GM19025 (cell line): ENCODE measurements at regions not wholly inside any gene's neighbourhood (a gene's known extent, or its start where the extent isn't known, plus 50 kb on each side); places are given as distances from the start of the nearest gene placed in this dataset.

Experiments
- ATAC-seq: cut with Tn5 transposase; IDR thresholded peaks from one replicate; pipeline ENCODE4 v1.9.1; 2021; ENCODE audit warnings: mild to moderate bottlenecking, low read depth, moderate library complexity; ENCODE audit not compliant: unreplicated experiment

DNA sequence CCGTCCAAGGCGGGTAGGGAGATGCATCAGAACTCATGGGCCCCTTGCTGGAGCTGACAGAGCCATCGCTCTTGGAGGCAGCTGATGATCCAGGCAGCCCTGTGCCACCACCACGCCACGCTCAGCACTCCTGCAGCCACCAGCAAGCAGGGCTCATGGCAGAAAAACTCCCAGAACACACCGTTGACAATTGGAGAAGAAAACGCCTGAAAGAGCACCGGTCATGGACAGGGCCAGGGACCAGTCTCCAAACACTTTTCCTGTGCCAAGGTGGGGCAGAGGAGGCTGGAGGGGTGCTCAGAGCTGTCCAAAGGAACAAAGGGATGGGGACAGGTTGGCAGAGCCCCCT is 132.2 kb downstream of the FOXL1 start:
- ATAC-seq, result no peak

DNA sequence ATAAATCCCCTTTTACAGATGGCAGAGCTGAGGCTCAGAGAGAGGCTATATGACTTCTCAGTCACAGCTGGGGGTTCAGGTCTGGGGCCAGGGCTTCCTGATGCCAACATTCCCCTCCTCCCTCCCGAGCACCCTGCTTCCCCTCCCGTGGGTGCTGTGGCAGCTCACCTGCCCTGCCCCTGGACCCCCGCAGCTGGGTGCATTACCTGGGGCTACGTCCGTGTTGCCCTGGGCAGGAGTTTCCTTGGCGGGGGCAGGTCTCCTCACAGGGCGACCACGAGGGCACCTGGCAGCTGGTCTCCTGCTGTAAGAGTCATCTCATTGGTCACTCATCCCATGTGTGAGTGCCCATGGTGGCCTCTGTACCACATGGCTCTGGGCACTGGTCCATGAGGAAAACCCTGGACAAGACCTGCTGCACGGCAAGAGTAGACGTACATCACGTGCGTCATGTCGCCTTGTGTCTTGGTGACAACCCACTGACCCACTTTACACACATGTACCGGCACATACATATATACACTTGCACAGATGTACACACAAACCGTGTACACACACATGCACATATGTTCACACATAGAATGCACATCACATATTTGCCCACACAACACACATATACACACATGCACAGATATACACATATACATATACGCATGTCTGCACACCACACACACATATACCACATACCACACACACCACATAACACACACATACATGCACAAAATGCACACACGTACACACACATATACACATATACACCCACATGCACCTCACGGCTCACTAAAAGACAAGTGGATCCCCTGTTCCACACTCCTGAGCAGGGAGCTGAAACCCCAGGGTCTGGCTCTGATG is 134.0 kb downstream of the FOXL1 start:
- ATAC-seq, result no peak

DNA sequence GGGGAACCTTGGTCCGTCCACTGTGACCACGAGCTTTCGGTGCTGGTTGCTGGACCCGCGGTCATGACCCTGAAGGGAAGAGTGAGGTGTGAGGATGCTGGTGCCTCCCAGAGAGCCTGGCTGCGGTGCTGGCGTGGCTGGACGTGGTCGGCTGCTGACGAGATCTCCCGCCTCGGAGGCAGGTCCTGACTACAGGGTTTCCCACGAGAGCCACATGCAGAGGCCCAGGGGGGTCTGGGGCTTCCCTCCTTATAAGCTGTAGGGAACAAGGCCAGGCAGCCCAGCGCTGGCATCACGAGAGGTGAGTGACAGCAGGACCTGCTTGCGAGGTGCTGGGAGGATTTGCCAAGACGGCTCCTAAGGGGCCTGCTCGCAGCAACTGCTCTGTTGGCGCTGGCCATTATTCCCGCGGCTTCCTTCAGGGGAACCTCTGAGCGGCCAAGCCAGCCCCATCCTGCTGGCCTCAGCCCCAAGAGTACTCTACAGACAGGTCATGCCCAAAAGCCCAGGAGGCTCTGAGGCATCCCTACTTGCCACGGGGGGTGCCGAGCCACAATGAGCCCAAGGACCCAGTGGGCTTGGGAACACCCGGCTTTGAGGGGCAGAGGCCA is 134.8 kb downstream of the FOXL1 start:
- no peak for ATAC-seq

DNA sequence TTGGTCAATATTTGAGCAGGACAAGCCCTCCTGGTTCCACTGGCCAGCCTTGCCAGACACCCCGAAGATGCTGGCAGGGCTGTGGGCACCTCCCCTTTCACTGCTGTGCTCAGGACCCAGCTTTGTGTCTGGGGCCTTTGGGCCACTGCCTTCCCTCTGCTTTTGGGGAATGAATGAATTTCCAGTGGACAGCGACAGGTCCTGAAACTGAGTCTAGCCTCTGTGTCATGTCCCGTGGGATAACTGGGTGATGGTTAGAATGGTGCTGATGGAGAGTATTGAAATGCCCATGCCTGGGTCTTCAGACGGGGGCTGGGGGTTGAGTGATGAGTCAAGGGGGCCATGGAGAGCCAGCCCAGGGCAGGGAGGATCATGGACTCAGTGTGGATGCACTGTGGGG is 135.8 kb downstream of the FOXL1 start:
- ATAC-seq, result no peak

DNA sequence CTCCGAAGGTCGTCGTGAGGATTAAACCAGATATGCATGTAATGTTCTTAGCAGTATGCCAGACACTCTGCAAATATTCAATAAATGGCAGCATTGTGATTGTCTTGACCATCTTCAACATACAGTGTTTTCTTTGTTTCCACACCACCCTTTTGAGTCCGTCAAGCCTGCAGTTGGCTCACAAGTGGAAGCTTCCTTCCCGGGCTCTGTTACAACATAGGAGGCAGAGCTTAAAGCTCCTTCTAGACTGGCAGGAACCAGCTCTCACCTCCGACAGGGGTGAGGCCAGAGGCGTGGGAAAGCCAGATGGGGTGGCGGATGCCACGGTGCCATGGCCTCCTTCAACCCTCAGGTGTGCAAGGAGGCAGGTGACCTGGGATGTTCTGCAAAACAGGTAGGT is 138.3 kb downstream of the FOXL1 start:
- ATAC-seq, result no peak

DNA sequence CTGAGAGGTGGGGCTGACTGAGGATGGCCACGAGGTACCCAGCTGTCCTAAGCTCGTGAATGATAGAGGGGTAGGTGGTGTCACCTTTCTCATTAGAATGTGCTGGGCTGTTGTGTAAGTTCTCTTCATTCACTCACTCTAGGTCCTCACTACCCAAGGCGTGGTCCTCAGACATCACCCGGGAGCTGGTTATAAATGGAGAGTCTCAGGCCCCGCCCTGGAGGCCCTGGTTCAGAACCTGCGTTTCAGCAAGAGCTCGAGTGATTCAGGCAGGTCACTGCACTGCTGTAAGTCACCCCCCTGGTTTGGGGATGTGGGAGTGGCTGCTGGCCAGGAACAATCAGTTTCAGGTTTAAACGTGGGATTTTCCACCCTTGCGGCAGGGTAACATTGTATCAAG is 139.8 kb downstream of the FOXL1 start:
- ATAC-seq, result no peak

DNA sequence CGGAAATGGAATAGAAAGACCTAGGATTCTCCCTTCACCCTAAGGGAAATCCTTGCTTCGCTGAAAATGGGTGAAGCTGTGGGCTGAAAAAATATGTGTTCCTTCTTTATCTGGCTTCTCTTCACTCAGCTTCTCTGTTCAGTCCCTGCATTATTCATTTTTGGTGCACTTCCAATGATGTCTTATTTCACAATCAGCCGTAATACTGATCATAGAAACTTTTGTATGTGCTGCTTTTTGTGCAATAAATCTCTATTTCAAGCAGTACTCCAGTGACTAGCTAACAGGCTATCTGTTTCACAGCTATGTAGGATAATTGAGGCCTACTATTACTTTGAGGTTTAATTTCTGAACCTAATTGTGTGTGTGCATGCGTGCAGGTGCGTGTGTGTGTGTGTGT is 144.6 kb downstream of the FOXL1 start:
- no peak for ATAC-seq

DNA sequence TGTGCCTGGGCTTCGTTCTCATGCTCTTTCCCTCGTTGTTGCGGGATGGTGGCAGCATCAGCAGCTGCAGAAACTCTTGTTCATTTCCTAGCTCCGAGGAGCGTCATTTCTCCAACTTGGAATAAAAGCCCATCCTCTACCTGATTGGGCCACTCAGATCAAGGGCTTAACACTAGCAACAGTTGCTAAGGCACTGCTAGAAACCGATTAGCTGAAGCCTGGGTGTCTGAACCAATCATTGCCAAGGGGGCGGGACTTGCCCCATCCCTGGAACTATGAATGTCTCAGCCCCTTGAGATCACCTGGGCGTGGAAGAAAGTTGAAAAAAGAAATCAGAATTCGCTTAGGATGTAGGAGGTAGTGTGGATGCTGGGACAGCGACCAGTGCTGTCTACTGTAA is 145.3 kb downstream of the FOXL1 start:
- ATAC-seq, result no peak

DNA sequence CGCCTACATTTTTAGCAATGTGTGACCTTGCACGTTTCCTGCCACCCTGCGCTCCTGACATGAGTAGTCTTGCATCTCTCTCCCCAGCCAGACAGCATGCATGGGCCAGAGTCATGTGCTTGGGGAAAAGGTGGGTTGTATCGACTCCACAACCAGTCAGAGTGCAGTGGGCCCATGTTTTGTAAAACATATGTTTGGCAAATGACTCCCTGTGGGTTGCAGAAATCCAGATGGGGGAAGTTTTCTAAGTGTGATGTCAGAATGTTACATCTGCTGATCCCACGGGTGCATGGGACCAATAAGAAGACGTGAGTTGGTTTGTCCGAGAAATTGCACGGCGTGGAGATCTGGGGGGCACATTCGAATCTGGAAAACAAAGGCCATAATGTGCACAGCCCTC is 147.1 kb downstream of the FOXL1 start:
- no peak for ATAC-seq

DNA sequence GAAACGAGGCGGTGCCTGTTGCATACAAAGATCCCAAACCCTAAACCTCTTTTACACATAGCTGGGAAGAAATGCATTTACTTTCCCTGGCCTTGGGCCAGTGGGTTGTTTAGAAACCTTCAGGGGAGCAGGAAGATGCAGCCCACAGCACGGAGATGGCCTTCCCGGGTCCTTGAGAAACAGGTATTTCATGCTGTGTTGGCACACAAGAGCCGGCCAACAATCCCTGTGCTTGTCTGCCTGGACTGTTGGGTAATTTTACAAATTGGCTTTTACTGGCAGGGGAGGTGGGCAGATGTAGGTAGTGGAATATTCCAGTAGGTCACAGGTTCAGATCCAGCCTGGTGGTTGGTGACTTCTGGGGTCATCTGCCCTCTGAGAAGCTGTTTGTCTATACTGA is 148.0 kb downstream of the FOXL1 start:
- no peak for ATAC-seq

DNA sequence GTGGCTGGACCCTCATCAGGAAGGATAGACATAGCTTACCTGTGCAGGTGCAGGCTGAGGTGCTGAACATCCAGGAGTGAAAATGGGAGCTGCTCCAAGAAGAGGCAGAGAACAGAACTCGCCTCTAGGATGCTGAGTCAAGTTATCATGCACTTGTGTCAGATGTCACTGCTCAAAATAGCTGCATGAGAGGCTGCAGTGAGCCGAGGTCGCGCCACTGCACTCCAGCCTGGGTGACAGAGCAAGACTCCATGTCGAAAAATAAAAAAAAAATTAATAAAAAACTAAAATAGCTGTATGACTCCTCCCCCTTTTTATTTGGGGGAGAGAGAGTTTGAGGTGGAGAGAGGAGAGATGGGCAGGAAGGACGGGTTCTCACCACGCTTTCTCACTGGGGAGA is 148.8 kb downstream of the FOXL1 start:
- ATAC-seq, result no peak

DNA sequence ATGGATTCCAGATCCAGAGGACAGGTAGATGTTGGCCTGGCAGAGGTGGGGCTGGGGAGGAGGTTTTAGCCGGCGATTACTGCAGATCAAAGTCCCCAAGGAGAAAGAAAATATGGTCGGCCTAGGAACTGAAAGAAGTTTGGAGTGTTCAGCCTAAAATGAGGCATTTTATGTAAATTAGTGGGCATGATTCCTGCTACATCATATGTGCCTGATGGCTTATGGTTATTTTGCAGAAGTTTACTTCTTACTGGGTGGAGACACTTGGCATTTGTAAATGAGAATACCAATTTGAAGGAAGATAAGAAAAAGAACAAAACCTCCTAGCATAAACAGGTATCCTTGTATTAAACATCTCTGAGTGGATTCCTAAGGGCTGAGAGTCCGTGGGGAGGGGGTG is 149.3 kb downstream of the FOXL1 start:
- ATAC-seq, result no peak

DNA sequence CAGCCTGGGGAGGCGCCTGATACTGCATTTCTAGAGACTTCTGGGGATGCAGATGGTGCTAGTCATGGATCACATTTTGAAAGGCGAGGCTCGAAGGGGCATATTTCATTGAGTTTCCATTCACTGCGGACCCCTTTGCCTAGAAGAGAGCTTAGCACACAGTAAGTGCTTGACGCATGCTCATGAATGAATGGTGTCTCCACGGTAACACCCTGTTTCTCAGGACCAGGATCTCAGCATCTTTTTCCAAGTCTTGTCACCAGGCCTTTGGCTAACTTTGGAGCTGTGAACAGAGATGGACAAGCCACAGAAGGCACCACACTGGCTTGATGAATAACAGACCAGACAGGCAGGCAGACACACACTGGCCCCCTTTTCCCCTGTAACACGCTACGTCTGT is 151.3 kb downstream of the FOXL1 start:
- no peak for ATAC-seq

DNA sequence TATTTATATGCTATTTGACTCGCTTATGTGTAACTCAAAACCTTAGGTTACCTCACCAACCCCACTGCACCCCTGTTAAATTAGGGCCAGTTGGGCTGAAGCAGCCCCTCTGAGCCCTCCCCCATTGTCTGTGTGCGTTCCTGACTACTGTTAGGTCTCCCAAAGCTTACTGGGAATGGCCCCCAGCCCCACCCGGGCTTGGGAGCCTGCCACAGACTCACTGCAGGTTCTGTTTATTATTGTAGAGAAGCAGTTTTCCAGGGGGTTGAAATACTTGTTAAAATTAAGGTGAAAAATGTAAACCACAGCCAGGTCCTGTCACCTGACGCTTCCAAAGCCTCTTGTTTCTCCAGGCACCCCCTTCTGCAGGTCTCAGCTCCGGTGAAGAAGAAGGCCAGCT is 151.7 kb downstream of the FOXL1 start:
- no peak for ATAC-seq

DNA sequence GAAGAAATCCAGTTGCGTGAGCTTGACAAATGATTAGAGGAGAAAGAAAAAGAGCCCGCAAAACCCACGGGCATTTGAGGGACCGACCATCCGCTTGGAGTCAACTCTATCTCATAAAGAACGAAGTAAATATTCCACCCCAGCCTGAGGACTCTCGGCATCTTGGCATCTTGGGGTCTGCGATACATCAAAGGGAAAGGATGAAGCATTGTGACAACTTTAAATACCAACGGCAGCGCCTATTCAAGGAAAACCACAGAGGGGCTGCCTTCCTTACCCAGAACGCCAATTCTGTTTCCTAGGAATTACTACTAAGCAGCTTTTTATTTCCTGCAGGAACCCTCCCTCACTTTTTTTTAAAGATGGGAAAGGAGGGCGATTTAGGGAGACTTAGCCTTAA is 152.2 kb downstream of the FOXL1 start:
- no peak for ATAC-seq

DNA sequence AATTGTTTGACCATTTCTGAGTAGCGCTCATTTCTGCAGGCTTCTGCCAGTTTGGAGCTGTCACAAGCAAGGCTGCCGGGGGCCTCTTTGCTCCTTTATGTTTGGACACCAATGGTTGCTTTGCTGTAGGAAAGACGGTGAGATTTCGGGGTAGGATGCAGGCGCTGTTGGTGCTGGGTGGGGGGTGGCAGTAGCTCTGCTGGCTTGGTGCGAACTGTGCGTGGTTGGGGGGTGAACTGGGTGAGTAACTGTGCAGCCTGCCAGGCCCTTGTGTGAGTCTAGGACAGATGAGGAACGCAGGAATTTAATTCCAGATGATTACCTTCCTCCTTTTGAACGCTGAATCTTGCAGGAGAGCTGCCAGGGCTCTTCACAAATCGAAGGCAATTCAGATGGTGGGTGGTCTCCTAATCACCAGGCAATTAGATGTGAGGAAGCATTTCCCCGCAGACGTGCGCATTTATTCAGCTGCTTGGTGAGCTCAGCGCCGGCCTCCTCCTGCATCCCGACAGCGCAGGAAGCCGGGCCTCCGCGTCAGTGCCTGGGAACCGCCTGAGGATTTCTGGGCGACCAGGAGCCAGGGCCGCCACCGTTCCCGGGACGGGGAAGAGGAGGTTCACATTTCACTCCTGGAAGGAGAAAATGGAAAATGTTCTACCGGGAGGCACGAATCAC is 154.4 kb downstream of the FOXL1 start:
- ATAC-seq, result no peak

DNA sequence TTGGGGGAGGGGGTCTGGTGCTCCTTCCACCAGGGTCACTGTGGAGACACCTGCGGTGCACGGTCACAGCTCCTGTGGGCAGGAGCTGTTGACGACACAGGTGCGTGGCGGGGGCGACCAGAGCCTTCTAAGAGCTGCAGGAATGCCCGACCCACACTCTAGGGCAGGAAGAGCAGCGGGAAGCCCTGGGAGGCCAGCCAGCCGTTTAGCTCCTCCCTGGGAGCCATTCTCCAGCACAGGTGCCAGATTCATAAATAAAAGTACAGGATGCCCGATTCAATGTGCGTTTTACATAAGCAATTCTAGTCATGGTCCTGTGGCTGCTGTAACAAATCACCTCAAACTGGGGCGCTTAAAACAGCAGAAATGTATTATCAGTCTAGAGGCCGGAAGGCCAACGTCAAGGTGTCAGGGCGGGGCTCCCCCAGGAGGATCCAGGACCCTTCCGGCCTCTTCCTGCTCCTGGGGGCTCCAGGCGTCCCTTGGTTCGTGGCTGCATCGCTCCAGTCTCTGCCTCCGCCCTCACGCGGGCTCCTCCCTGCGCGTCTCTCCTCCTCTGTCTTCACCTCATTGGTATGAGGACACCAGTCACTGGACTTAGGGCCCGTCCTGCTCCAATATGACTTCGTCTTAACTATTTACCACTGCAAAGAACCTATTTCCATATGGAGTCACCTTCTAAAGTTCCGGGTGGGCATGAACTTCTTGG is 155.4 kb downstream of the FOXL1 start:
- ATAC-seq, result no peak

DNA sequence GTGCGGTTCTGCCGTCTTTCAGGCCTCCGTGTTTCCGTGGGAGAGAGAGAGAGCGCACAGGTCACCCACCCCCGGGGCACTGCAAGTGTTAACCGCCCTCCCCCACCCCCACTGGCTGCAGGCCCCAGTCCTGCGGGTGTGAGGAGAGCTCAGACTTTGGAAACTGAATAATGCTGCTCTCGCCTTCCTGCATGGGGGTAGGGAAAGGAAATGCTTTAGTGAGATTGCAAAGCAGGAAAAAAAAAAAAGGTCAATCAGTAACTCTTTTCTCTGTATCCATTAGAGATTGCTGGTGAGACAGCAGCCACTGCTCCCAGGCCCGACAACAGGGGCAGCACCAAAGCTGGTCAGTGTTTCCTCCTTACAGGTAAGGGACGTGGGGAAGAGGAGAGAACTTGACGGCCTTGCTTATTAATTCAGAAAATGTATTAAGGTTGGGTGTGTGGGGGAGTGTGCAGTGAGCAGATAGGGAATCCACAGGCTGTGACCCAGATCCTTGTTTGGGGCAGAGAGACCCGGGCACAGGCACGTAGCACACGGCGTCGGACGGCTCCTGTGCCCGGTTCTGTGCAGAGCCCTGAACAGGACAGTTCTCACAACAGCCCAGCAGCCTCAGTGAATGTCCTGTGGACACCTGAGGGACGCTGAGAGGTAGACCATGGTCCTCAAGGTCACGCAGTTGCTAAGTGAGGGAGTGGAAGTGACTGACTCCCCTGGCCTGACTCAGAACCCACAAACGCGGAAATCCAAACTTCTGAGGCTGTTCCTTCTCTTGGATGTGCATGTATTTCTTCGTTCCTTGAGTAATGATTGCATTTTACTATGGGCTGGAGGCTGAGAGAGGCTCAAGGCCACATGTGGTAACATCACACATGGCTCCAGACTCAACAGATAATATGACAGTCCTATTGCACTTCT is 156.5 kb downstream of the FOXL1 start:
- ATAC-seq, result no peak

DNA sequence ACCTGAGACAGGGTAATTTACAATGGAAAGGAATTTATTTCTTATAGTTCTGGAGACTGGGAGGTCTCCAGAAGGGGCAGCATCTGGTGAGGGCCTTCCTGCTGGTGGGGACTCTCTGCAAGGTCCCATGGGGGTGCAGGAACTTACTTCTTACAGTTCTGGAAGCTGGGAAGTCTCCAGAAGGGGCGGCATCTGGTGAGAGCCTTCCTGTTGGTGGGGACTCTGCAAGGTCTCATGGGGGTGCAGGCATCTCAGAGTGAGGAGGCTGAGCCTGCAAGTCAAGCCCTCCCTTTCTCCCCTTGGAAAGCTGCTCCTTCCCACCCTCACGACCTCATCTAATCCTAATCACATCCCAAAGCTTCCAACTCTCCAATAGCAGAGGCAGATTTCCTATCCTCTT is 157.4 kb downstream of the FOXL1 start:
- no peak for ATAC-seq

DNA sequence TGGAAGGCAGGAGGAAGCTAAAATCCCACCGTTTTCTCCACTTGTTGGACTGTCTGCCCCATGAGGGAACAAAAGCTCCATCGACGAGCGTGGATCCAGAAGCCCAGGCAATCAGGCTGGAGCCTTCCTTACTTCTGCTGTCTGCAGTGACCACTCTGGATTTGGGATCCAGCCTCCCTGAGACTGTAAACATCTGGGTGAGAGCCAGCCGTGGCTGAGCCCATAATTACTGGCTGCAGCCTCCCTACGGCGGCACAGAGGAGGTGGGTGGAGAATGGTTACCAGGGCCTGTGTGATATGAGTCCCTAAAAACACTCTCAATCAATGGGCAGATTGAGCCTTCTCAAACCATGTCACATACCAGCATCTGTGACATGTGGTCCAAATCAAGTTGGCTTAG is 158.2 kb downstream of the FOXL1 start:
- no peak for ATAC-seq
